Pancreas (tissue), 10 donors: ENCODE measurements at regions not wholly inside any gene's neighbourhood (a gene's known extent, or its start where the extent isn't known, plus 50 kb on each side); places are given as distances from the start of the nearest gene placed in this dataset.
"Not testable (repeated sequence)": the region's sequence is repeated elsewhere in the genome, so short reads cannot be mapped to it uniquely, and the experiment has no call there.

Experiments
- ATAC-seq, 4 donors: fragments of 200-7000 bp; cut with Tn5 transposase; one replicate each; pipeline versions ENCODE4 v1.8.0 to v1.9.1; 2020; ENCODE audit warnings: mild to moderate bottlenecking in 4 of 4, moderate library complexity in 4 of 4
- DNase-seq, 6 donors: peaks; one replicate each; pipeline ENCODE4 v3.0.0-alpha.2; 2020
- FAIRE-seq: peaks from 2 replicates; lab custom pipeline; 2012; peaks lifted over from hg19 to GRCh38; lab: Jason Lieb, UNC
- H3K27ac ChIP-seq, 4 donors: fragments of 200-600 bp; sonication (generic); 1 replicate in 3 of 4; 2 replicates in 1 of 4; pipeline versions ENCODE4 v1.5.0 to v1.8.0; 2020
- H3K27me3 ChIP-seq, 4 donors: fragments of 200-600 bp; one replicate each; pipeline ENCODE4 v1.8.0; 2021
- H3K36me3 ChIP-seq, 3 donors: fragments of 200-600 bp; sonication (generic) in 1 of 3; one replicate each; pipeline versions ENCODE4 v1.5.0 to v1.8.0; 2020 to 2021
- H3K4me1 ChIP-seq, 3 donors: fragments of 200-600 bp; one replicate each; pipeline ENCODE4 v1.8.0; 2021
- H3K4me3 ChIP-seq, 4 donors: fragments of 200-600 bp; sonication (generic) in 2 of 4; one replicate each; pipeline versions ENCODE4 v1.5.0 to v1.8.0; 2020 to 2021
- H3K9me3 ChIP-seq, 4 donors: fragments of 200-600 bp; one replicate each; pipeline ENCODE4 v1.8.0; 2021
- WGBS, 2 donors: extraction: QIAGEN DNeasy Blood & Tissue Kit; methylation state at CpG; one replicate each; pipeline ENCODE4 v1.1.7; 2013; 5-methylcytosine and 5-hydroxymethylcytosine counted together
- intact Hi-C, 3 donors: fragments of 100-400 bp; cut with DNase I; formaldehyde crosslinking; loops; one replicate each; pipeline versions ENCODE4 v1.11.1 to v1.14.2; 2022
- TF ChIP-seq, protein P1 (sequence below), 4 donors: fragments of 200-600 bp; sonication (generic) in 3 of 4; IDR thresholded peaks; one replicate each; pipeline versions ENCODE4 v1.5.0 to v1.8.0; 2021; ENCODE audit warnings: antibody characterized with exemption in 4 of 4
- donor health status: healthy with polysubstance abuse.
- donor health status: DM: no; HTN: no; CAD: no; lungs with moderate emphysema.
- donor health status: DM: no; HTN: no; CAD: no.
- donor health status: control.
- donor health status: control.
- donor health status: Bipolar disorder and iron deficiency.
- donor health status: DM: yes; HTN: yes; CAD: no.
- donor health status: DM: no; HTN: no; CAD: no.
- donor health status: DM: no; HTN: no; CAD: no.
- donor health status: DM: yes; HTN: yes; CAD: no.

DNA sequence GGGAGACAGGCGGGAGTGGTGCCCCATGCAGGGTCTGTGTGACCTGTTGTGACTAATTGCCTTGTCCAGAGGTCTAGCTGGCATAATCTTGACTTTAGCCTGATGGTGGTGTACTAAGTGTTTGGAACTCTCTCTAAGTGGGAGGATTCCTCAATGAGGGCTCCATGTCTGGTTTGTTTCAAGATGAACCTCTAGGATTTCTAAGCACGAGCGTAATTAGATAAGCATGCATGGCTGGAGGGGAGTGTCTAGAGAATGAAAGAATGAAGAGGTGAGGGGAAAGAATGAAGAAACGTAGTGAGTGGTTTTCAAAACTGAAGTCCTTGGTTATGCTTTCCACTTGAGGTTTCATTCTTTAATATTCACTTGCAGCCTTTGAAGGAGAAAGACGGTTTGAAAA lies 833.2 kb upstream of the GYPC start:
- no peaks in the 10 kb centered on the region for H3K27me3 ChIP-seq
- DNase-seq (no peak), ATAC-seq (no peak), FAIRE-seq (no peak)
- H3K27ac ChIP-seq, result no peak overlapping the region
- 55 to 71% methylated on average over 5 of the region's 5 CpGs for WGBS, 2 donors
- no peak overlapping the region for H3K4me3 ChIP-seq
- H3K4me1 ChIP-seq, result no peaks in the 10 kb centered on the region
- TF ChIP-seq, protein P1, sequence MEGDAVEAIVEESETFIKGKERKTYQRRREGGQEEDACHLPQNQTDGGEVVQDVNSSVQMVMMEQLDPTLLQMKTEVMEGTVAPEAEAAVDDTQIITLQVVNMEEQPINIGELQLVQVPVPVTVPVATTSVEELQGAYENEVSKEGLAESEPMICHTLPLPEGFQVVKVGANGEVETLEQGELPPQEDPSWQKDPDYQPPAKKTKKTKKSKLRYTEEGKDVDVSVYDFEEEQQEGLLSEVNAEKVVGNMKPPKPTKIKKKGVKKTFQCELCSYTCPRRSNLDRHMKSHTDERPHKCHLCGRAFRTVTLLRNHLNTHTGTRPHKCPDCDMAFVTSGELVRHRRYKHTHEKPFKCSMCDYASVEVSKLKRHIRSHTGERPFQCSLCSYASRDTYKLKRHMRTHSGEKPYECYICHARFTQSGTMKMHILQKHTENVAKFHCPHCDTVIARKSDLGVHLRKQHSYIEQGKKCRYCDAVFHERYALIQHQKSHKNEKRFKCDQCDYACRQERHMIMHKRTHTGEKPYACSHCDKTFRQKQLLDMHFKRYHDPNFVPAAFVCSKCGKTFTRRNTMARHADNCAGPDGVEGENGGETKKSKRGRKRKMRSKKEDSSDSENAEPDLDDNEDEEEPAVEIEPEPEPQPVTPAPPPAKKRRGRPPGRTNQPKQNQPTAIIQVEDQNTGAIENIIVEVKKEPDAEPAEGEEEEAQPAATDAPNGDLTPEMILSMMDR (IDR thresholded peaks at IDR 0.05), result no peak
- intact Hi-C loops, result no loop called here
- H3K36me3 ChIP-seq, result no peaks in the 10 kb centered on the region
- H3K9me3 ChIP-seq, result no peaks in the 10 kb centered on the region

DNA sequence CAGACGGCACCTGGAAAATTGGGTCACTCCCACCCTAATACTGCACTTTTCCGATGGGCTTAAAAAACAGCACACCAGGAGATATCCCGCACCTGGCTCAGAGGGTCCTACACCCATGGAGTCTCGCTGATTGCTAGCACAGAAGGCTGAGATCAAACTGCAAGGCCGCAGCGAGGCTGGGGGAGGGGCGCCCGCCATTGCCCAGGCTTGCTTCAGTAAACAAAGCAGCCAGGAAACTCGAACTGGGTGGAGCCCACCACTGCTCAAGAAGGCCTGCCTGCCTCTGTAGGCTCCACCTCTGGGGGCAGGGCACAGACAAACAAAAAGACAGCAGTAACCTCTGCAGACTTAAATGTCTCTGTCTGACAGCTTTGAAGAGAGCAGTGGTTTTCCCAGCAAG lies 830.2 kb upstream of the GYPC start:
- H3K9me3 ChIP-seq, ATAC-seq, intact Hi-C loops, H3K27ac ChIP-seq, H3K4me1 ChIP-seq, FAIRE-seq, H3K4me3 ChIP-seq, H3K27me3 ChIP-seq, DNase-seq, H3K36me3 ChIP-seq: not testable (repeated sequence)
- 68 to 78% methylated on average over 9 of the region's 9 CpGs for WGBS, 2 donors

DNA sequence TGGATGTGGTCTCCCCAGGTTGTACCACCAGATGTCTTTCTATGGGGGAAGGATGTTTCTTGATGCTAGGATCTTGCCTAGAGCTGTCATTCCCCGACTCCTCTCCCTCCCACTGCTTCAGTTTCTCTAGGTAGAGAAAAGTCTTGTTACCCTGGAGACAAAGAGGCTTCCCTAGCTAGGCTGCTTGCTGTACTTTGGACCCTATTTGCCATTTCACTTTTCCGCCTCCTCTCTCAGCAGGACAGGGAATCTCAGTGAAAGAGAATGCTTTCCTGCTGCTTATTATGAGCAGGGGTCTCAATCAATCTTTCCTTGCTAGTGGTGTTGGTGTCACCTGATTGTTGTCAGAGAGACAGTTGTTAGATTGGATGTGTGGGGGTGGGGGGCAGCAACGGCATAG lies 818.8 kb upstream of the GYPC start:
- H3K9me3 ChIP-seq, result no peaks in the 10 kb centered on the region
- no peak overlapping the region for H3K27ac ChIP-seq
- no peaks in the 10 kb centered on the region for H3K27me3 ChIP-seq
- FAIRE-seq (no peak), ATAC-seq (peak in 2 of 4 donors; percentile 52 to 56), DNase-seq (no peak)
- WGBS, 2 donors, result 20 to 21% methylated on average over 3 of the region's 3 CpGs
- intact Hi-C loops, result no loop called here
- no peaks in the 10 kb centered on the region for H3K4me1 ChIP-seq
- no peak overlapping the region for H3K4me3 ChIP-seq
- H3K36me3 ChIP-seq, result no peaks in the 10 kb centered on the region
- TF ChIP-seq, protein P1 (IDR thresholded peaks at IDR 0.05), result no peak

DNA sequence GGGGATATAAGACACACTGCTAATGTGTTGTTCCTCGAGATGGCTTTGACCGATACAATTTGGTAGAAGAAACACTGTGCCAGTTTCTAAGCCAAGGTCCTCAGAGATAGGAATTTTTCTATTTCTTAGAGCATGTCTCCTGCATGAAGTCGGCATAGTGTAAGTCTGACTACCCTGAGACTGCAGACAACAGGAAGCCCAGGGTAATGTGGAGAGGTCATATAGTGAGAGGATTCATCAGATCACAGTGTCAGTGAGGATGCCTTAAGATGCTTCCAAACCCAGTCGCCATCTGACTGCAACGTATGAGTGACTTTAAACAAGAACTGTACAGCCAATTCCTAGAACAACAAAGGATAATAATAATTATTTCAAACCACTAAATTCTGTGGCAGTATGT lies 818.3 kb upstream of the GYPC start:
- WGBS, 2 donors, result 44 to 53% methylated on average over 5 of the region's 5 CpGs
- no peak for DNase-seq
- FAIRE-seq, result no peak
- H3K36me3 ChIP-seq, result no peaks in the 10 kb centered on the region
- H3K27ac ChIP-seq, result no peak overlapping the region
- no peaks in the 10 kb centered on the region for H3K9me3 ChIP-seq
- no peaks in the 10 kb centered on the region for H3K4me1 ChIP-seq
- ATAC-seq, result no peak
- TF ChIP-seq, protein P1 (IDR thresholded peaks at IDR 0.05), result no peak
- intact Hi-C loops, result no loop called here
- no peaks in the 10 kb centered on the region for H3K27me3 ChIP-seq
- no peak overlapping the region for H3K4me3 ChIP-seq

DNA sequence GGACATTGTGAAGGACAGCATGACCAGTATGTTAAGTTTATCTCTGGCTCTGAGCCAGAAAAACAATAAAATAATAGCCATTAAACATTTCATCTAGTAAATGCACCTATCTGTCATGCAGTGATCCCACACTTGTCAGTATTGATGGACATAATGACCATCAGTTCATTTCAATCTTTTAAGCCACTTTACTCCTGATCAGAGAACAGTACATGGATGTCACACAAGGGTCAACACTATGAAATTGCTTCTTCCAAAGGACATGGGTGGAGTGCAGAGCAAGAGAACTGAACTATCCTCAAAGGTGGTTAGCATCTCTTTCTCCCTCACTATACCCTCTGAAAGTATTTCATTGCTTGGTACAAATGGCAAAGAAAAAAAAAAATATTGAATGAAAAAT lies 816.0 kb upstream of the GYPC start:
- no peaks in the 10 kb centered on the region for H3K9me3 ChIP-seq
- FAIRE-seq, result no peak
- no peaks in the 10 kb centered on the region for H3K36me3 ChIP-seq
- DNase-seq, result no peak
- no peak overlapping the region for H3K4me3 ChIP-seq
- TF ChIP-seq, protein P1 (IDR thresholded peaks at IDR 0.05), result no peak
- no peaks in the 10 kb centered on the region for H3K4me1 ChIP-seq
- H3K27ac ChIP-seq, result no peak overlapping the region
- no peaks in the 10 kb centered on the region for H3K27me3 ChIP-seq
- ATAC-seq, result no peak
- intact Hi-C loops, result no loop called here

DNA sequence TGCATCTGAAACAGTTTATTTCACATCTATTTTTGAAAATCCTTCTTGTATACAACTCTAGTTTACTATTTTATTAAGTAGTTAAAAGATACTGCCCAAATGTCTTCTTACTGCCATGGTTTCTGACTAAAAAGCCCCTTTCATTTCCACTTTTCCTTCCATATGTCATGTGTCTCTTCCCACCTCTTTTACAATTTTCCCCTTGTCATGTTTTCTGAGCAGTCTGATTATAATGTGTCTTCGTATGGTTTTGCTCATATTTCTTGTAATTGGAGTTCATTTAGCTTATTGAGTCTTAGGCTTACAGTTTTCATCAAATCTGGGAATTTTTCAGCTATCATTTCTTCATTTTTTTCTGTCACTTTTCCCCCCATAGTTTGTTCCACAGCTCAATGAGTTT lies 813.9 kb upstream of the GYPC start:
- no peak for ATAC-seq
- Histone ChIP-seq H3K4me3 (no peak overlapping the region), H3K36me3 (no peaks in the 10 kb centered on the region), H3K4me1 (no peaks in the 10 kb centered on the region), H3K9me3 (no peaks in the 10 kb centered on the region), H3K27ac (no peak overlapping the region), H3K27me3 (no peaks in the 10 kb centered on the region)
- intact Hi-C loops, result no loop called here
- FAIRE-seq, result no peak
- TF ChIP-seq, protein P1 (IDR thresholded peaks at IDR 0.05), result no peak
- DNase-seq, result no peak
- 43 to 56% methylated on average over 1 of the region's 1 CpG for WGBS, 2 donors
